CD14-positive monocyte (primary cell): ENCODE measurements at regions not wholly inside any gene's neighbourhood (a gene's known extent, or its start where the extent isn't known, plus 50 kb on each side); places are given as distances from the start of the nearest gene placed in this dataset.

Source experiments
- DNase-seq, 3 donors: peaks; one replicate each; pipeline ENCODE4 v3.0.0-alpha.2; 2011 to 2022
- H2AFZ ChIP-seq: 2 replicates; pipeline ENCODE4 v1.6.0; 2012; ENCODE audit warnings: mild to moderate bottlenecking, low read depth, low read length, inconsistent platforms; ENCODE audit not compliant: insufficient read depth, poor library complexity, severe bottlenecking
- H3K27ac ChIP-seq, 2 donors: 1 replicate in 1 of 2; 2 replicates in 1 of 2; pipeline ENCODE4 v1.5.1; 2012 to 2013; ENCODE audit warnings: low read length in 2 of 2, control low read depth in 1 of 2, inconsistent platforms in 1 of 2, low read depth in 1 of 2, mild to moderate bottlenecking in 1 of 2
- H3K27me3 ChIP-seq, 2 donors: one replicate each; pipeline versions ENCODE4 v1.6.0 to v1.6.1; 2011 to 2013; ENCODE audit warnings: low read length in 2 of 2; ENCODE audit not compliant: control insufficient read depth in 2 of 2, insufficient read depth in 2 of 2
- H3K36me3 ChIP-seq, 2 donors: replicated peaks in 1 of 2; 1 replicate in 1 of 2; 2 replicates in 1 of 2; pipeline versions ENCODE4 v1.5.1 to v1.6.1; 2012 to 2013; ENCODE audit warnings: low read length in 2 of 2, control low read depth in 1 of 2, inconsistent platforms in 1 of 2, mild to moderate bottlenecking in 1 of 2; ENCODE audit not compliant: insufficient read depth in 2 of 2, control insufficient read depth in 1 of 2
- H3K4me1 ChIP-seq, 2 donors: 1 replicate in 1 of 2; 2 replicates in 1 of 2; pipeline versions ENCODE4 v1.5.1 to v1.6.1; 2012 to 2013; ENCODE audit warnings: low read length in 2 of 2, control low read depth in 1 of 2, inconsistent platforms in 1 of 2, mild to moderate bottlenecking in 1 of 2, moderate library complexity in 1 of 2; ENCODE audit not compliant: insufficient read depth in 2 of 2, control insufficient read depth in 1 of 2
- H3K4me2 ChIP-seq: replicated peaks from 2 replicates; pipeline ENCODE3; 2012; ENCODE audit warnings: low read length, moderate library complexity, mild to moderate bottlenecking; ENCODE audit not compliant: poor library complexity, severe bottlenecking; ENCODE audit errors: extremely low read depth
- H3K4me3 ChIP-seq, 3 experiments: fragments of 200-600 bp in 1 of 3; sonication (generic) in 1 of 3; replicated peaks in 1 of 3; 1 replicate in 2 of 3; 2 replicates in 1 of 3; pipeline ENCODE4 v1.5.1; 2011 to 2013; ENCODE audit warnings: low read length in 3 of 3, mild to moderate bottlenecking in 3 of 3, control low read depth in 2 of 3, low read depth in 2 of 3, inconsistent platforms in 1 of 3, moderate library complexity in 1 of 3
- H3K79me2 ChIP-seq: 2 replicates; pipeline ENCODE4 v1.6.0; 2012; ENCODE audit warnings: mild to moderate bottlenecking, control low read depth, inconsistent platforms, low read length, moderate library complexity; ENCODE audit not compliant: insufficient read depth
- H3K9ac ChIP-seq: 2 replicates; pipeline ENCODE4 v1.6.0; 2017; ENCODE audit warnings: low read length, mild to moderate bottlenecking; ENCODE audit not compliant: insufficient read depth, poor library complexity, severe bottlenecking
- H3K9me3 ChIP-seq, 2 donors: replicated peaks in 1 of 2; 1 replicate in 1 of 2; 2 replicates in 1 of 2; pipeline versions ENCODE4 v1.5.1 to v1.6.1; 2012 to 2013; ENCODE audit warnings: low read length in 2 of 2, control low read depth in 1 of 2; ENCODE audit not compliant: control insufficient read depth in 1 of 2, insufficient read depth in 1 of 2
- H4K20me1 ChIP-seq: 2 replicates; pipeline ENCODE4 v1.6.0; 2012; ENCODE audit warnings: mild to moderate bottlenecking, low read length, control low read depth, moderate library complexity; ENCODE audit not compliant: insufficient read depth
- H3K27ac Mint-ChIP-seq, 7 donors: one replicate each; pipeline ENCODE4 v1.8.0; 2020; ENCODE audit warnings: mild to moderate bottlenecking in 7 of 7, mixed read lengths in 7 of 7, moderate library complexity in 6 of 7, inconsistent platforms in 2 of 7
- H3K27me3 Mint-ChIP-seq, 3 donors: one replicate each; pipeline ENCODE4 v1.8.0; 2021 to 2022; ENCODE audit warnings: low read depth in 3 of 3, mild to moderate bottlenecking in 3 of 3, mixed read lengths in 3 of 3, moderate library complexity in 3 of 3, inconsistent platforms in 1 of 3
- H3K36me3 Mint-ChIP-seq, 2 donors: one replicate each; pipeline ENCODE4 v1.8.0; 2020; ENCODE audit warnings: mixed read lengths in 2 of 2, inconsistent platforms in 1 of 2, mild to moderate bottlenecking in 1 of 2
- H3K4me1 Mint-ChIP-seq: one replicate; pipeline ENCODE4 v1.8.0; 2020; ENCODE audit warnings: mild to moderate bottlenecking, mixed read lengths
- H3K4me3 Mint-ChIP-seq, 2 donors: one replicate each; pipeline ENCODE4 v1.8.0; 2020; ENCODE audit warnings: mild to moderate bottlenecking in 2 of 2, mixed read lengths in 2 of 2, moderate library complexity in 1 of 2
- H3K9me3 Mint-ChIP-seq, 7 donors: one replicate each; pipeline ENCODE4 v1.8.0; 2020 to 2022; ENCODE audit warnings: mixed read lengths in 7 of 7, mild to moderate bottlenecking in 6 of 7, moderate library complexity in 6 of 7, inconsistent platforms in 2 of 7
- WGBS: methylation state at CpG from one replicate; pipeline ENCODE4 v1.1.5; 2013; ENCODE audit warnings: missing lambda C conversion rate; ENCODE audit not compliant: insufficient coverage; 5-methylcytosine and 5-hydroxymethylcytosine counted together
- intact Hi-C, 2 donors: fragments of 100-400 bp; cut with micrococcal nuclease; formaldehyde crosslinking; loops; one replicate each; pipeline versions ENCODE4 v1.15.0 to v1.15.1; 2023
- TF ChIP-seq, protein P1 (sequence below): fragments of 200-600 bp; IDR thresholded peaks from one replicate; pipeline ENCODE4 v1.8.0; 2022; ENCODE audit warnings: antibody characterized with exemption, mild to moderate bottlenecking

DNA sequence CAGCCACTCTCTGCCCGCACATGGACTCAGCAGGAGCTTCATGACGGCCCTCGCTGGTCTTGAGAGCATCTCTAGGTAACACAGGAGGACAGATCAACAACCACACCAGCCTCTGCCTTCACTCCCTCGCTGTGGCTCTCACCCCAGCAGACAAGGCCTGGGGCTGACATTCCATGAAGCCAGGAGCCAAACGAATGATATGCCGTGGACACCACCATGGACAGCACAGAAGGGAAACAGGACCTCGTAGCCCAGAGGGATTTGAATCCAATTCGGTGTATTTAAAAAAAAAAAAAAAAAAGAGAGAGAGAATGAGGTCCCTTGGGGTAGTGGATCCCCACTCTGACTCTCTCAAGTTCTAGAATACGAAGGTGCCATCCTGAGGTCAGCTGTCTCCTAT lies 385.5 kb downstream of the SHANK2 start:
- H3K27ac ChIP-seq = no peak overlapping the region
- no peak overlapping the region for H3K27ac Mint-ChIP-seq
- no peak overlapping the region for H2AFZ ChIP-seq
- no peaks in the 10 kb centered on the region for H4K20me1 ChIP-seq
- no peaks in the 10 kb centered on the region for H3K4me1 ChIP-seq
- intact Hi-C loops = no loop called here
- no peaks in the 10 kb centered on the region for H3K36me3 ChIP-seq
- no peaks in the 10 kb centered on the region for H3K4me1 Mint-ChIP-seq
- no peak for DNase-seq
- H3K9ac ChIP-seq = no peak overlapping the region
- WGBS = 72% methylated on average over 8 of the region's 9 CpGs
- no peak overlapping the region for H3K4me3 ChIP-seq
- TF ChIP-seq, protein P1, sequence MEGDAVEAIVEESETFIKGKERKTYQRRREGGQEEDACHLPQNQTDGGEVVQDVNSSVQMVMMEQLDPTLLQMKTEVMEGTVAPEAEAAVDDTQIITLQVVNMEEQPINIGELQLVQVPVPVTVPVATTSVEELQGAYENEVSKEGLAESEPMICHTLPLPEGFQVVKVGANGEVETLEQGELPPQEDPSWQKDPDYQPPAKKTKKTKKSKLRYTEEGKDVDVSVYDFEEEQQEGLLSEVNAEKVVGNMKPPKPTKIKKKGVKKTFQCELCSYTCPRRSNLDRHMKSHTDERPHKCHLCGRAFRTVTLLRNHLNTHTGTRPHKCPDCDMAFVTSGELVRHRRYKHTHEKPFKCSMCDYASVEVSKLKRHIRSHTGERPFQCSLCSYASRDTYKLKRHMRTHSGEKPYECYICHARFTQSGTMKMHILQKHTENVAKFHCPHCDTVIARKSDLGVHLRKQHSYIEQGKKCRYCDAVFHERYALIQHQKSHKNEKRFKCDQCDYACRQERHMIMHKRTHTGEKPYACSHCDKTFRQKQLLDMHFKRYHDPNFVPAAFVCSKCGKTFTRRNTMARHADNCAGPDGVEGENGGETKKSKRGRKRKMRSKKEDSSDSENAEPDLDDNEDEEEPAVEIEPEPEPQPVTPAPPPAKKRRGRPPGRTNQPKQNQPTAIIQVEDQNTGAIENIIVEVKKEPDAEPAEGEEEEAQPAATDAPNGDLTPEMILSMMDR = no peak
- no peaks in the 10 kb centered on the region for H3K36me3 Mint-ChIP-seq
- H3K79me2 ChIP-seq = no peaks in the 10 kb centered on the region
- no peak overlapping the region for H3K4me2 ChIP-seq
- H3K9me3 ChIP-seq = no peaks in the 10 kb centered on the region
- no peak overlapping the region for H3K4me3 Mint-ChIP-seq
- peaks cover 1 to 5% (median 2%) of the 10 kb centered on the region in 3 donors for H3K27me3 Mint-ChIP-seq
- H3K9me3 Mint-ChIP-seq = no peaks in the 10 kb centered on the region
- H3K27me3 ChIP-seq = no peaks in the 10 kb centered on the region

DNA sequence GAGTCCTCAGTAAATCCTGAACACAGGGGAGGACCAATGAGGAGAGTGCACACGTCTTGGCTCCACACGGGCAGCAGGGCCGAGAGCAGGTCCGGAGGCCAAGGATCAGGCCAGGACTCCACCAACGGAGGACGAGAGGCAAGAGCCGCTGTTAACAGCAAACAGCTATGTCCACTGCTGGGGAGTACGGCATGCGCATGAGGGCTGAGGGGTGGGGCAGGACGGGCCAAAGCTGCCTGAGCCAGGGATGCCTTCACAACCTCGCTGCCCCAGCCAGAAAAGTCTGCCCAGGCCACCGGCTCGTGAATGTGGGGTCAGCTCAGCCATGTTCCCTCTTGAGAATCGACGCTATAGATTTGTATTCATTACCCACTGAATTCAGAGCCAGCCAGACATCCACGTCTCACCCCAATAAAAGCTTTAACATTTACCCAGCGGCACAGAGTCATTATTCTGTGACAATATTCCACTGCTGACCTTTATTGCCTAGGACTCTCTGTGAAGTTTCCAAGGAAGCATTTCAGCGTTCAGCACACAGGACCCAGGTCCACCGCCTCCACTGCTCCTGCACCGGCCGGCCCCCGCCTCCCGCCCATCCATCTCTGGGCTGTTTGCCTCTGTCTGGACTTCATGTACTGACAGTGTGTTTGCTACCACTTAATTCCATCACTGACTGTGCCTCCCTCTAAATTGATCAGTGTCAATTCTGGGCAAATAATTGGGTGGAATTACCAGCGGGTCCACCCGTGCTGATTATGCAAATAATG lies 384.9 kb downstream of the SHANK2 start:
- peaks cover 1 to 5% (median 5%) of the 10 kb centered on the region in 3 donors for H3K27me3 Mint-ChIP-seq
- Histone ChIP-seq H4K20me1 (no peaks in the 10 kb centered on the region), H3K27me3 (no peaks in the 10 kb centered on the region), H3K9me3 (no peaks in the 10 kb centered on the region), H3K36me3 (no peaks in the 10 kb centered on the region), H3K9ac (no peak overlapping the region), H3K4me3 (no peak overlapping the region), H3K27ac (no peak overlapping the region), H3K79me2 (no peaks in the 10 kb centered on the region), H2AFZ (no peak overlapping the region), H3K4me2 (no peak overlapping the region), H3K4me1 (no peaks in the 10 kb centered on the region)
- no peaks in the 10 kb centered on the region for H3K9me3 Mint-ChIP-seq
- DNase-seq = no peak
- TF ChIP-seq, protein P1 = no peak
- H3K36me3 Mint-ChIP-seq = no peaks in the 10 kb centered on the region
- H3K27ac Mint-ChIP-seq = no peak overlapping the region
- no peak overlapping the region for H3K4me3 Mint-ChIP-seq
- intact Hi-C loops = no loop called here
- H3K4me1 Mint-ChIP-seq = no peaks in the 10 kb centered on the region
- 88% methylated on average over 23 of the region's 25 CpGs for WGBS
